ENCODE measurements at regions not wholly inside any gene's neighbourhood (a gene's known extent, or its start where the extent isn't known, plus 50 kb on each side); places are given as distances from the start of the nearest gene placed in this dataset.

DNA sequence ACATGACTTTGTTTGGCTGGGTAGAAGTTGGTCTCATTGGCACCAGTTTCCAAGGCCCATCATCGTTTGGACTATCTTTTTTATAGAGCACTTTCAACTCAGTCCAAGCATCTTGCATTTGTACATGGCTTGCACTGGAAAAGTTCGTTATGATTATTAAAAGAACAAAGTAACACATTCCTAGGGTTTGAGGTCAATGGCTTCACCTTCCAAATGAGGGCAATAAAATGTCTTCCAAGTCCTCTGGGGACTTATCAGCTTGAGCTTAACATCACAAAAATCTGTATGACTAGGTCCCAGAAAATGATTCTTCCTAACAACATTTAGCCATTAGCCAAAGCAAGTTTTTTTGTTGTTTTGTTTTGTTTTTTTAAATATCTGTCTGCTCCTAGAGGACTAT, 610.8 kb downstream of the LMO4 start:
- no peak overlapping the region for H3K27ac ChIP-seq
- TF ChIP-seq, protein P1, sequence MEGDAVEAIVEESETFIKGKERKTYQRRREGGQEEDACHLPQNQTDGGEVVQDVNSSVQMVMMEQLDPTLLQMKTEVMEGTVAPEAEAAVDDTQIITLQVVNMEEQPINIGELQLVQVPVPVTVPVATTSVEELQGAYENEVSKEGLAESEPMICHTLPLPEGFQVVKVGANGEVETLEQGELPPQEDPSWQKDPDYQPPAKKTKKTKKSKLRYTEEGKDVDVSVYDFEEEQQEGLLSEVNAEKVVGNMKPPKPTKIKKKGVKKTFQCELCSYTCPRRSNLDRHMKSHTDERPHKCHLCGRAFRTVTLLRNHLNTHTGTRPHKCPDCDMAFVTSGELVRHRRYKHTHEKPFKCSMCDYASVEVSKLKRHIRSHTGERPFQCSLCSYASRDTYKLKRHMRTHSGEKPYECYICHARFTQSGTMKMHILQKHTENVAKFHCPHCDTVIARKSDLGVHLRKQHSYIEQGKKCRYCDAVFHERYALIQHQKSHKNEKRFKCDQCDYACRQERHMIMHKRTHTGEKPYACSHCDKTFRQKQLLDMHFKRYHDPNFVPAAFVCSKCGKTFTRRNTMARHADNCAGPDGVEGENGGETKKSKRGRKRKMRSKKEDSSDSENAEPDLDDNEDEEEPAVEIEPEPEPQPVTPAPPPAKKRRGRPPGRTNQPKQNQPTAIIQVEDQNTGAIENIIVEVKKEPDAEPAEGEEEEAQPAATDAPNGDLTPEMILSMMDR (conservative IDR thresholded peaks at IDR 0.05): no peak

DNA sequence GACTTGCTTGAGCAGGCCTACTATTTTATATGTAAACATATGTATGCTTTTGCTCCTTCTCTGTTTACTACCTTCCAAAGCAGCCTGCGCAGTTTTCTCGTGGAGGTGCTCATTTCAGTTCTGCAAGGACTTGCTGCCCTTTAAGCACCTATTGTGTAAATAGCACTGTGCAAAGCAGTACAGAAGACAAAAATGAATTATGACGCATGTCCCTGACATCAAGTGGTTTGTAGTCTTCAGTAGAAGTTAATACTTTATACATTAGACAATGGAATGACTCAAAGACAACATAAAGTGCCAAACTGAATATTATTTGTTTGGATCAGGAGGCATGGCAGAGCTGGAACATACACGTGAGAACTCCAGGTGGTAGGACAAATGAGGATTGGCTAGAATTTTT, 611.7 kb downstream of the LMO4 start:
- H3K27ac ChIP-seq: no peak overlapping the region
- TF ChIP-seq, protein P1 (conservative IDR thresholded peaks at IDR 0.05): no peak

DNA sequence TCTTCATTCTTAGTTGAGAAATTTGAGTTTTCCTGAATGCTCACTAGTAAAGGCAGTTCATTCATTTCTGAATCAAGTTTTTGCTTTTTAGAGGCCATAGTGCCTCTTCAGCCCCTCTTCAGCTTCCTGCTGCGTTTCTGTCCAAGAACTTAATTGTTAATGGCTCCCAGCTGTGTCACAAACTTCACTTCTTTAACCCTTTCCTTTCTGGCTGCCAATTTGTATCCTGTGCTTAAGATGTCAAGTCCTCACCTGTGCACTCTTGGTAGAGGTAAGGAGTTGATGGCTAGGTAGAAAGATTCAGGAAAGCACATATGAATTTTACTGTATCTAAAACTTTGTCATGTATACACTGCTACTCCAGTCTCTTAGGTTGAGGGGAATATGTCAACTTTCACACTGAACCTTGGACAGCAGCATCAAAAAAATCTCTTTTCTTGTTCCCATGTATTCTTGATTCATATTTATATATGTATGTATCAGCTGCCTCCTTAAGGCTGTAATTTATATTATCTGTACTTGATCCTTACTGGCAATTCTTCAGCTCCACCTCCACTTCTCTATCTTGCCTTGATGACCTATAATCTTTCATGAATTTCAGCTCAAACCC, 612.8 kb downstream of the LMO4 start:
- TF ChIP-seq, protein P1 (conservative IDR thresholded peaks at IDR 0.05): no peak
- no peak overlapping the region for H3K27ac ChIP-seq

DNA sequence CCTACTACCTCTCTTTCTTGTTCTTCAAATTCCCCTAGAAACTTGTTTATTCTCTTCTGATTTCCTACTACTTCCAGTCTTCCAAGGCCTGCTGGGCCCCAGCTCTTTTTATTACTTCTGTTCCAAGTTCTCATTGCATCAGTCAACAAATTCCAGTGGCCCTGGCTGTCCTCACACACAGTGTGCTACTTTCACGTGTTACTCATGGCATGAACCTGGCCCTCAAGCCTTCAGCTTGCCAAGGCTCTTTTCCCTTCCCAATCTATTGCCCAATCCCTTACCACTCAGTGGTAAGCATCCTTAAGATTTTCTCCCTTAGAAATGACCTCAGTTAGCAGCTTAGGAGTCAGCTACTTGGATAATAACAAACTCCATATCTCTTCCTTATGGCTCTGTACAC, 613.5 kb downstream of the LMO4 start:
- TF ChIP-seq, protein P1 (conservative IDR thresholded peaks at IDR 0.05): no peak
- no peak overlapping the region for H3K27ac ChIP-seq

DNA sequence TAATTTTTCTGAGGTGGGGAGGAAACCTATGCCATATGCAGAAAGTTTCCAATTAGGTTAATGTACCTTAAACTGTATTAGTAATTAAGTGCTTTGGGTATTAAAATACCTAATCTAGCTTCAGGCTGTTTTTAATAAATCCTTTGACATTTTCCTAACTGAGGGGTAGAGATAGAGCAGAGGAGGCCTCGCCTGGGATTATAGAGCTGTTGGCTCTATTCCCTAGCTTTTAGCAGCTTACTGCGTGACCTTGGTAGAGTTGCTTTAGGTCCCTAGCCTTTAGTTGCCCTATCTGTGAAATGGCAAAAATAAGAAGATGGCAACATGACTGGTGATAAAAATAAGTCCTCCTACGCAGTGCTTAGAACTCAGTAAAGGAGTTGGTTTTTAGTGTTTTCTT, 621.0 kb downstream of the LMO4 start:
- H3K27ac ChIP-seq: no peak overlapping the region
- TF ChIP-seq, protein P1 (conservative IDR thresholded peaks at IDR 0.05): no peak

DNA sequence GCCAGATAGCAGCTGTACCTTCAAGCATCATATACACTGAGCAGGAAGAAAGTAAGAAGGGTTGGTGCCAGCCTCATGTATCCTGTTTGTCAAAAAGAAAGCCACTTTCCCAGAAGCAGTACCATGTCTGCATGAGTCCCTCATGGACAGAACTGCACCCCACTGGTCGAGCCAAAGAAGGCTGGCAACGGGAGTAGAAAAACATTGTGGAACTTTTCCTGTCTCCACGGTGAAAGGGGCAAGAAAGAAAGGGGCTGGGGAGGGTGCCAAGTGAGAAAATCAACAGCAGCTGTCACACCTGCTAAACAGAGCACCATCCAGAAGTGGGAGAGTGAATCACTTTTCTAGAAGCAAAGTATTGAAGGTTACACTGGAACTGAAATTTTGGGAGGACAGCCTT, 621.7 kb downstream of the LMO4 start:
- no peak overlapping the region for H3K27ac ChIP-seq
- TF ChIP-seq, protein P1 (conservative IDR thresholded peaks at IDR 0.05): no peak

DNA sequence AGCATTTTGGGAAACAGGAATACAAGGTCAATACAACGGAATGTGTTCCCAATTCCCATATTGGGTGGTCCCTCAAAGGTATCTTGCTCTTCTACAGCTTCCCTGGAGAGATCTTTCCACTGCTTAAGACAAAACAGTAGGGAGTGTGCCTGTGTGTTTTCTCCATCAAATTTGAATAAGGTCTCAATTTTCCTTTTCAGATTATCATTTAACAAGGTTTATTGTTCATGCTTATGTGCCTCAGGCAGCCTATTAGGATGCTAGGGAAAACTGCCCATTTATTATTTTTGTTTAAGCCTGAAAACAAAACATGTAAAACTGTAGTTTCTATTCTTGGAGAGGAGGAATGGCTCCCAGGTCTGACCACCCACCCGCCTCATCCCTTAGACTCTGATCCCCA, 622.7 kb downstream of the LMO4 start:
- TF ChIP-seq, protein P1 (conservative IDR thresholded peaks at IDR 0.05): no peak
- H3K27ac ChIP-seq: no peak overlapping the region
